ENCODE measurements at regions not wholly inside any gene's neighbourhood (a gene's known extent, or its start where the extent isn't known, plus 50 kb on each side); places are given as distances from the start of the nearest gene placed in this dataset.

DNA sequence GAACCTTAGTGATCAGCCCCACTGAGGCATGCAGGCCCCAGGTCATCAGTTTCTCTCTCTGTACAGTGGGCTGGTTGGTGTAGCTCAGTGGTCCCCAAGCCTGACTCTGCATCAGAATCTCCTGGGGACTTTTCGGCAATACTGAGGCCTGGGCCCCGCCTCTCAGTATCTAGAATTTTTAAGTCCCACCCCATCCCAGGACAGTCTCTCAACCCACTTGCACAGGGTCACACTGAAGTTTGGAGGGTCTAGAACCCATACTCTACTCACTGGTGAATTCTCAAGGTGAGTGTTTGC lies 216.4 kb downstream of the MATN1 start:
- H3K27me3 ChIP-seq (replicated peaks), result no peaks in the 10 kb centered on the region
- no peak overlapping the region for H3K27ac ChIP-seq
- in situ Hi-C loops (cut with HindIII; ENCODE audit: low pct_ligation_motif_present, low sequenced_read_pairs), result no loop called here
- no peak for DNase-seq
- TF ChIP-seq, protein P1, sequence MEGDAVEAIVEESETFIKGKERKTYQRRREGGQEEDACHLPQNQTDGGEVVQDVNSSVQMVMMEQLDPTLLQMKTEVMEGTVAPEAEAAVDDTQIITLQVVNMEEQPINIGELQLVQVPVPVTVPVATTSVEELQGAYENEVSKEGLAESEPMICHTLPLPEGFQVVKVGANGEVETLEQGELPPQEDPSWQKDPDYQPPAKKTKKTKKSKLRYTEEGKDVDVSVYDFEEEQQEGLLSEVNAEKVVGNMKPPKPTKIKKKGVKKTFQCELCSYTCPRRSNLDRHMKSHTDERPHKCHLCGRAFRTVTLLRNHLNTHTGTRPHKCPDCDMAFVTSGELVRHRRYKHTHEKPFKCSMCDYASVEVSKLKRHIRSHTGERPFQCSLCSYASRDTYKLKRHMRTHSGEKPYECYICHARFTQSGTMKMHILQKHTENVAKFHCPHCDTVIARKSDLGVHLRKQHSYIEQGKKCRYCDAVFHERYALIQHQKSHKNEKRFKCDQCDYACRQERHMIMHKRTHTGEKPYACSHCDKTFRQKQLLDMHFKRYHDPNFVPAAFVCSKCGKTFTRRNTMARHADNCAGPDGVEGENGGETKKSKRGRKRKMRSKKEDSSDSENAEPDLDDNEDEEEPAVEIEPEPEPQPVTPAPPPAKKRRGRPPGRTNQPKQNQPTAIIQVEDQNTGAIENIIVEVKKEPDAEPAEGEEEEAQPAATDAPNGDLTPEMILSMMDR (IDR thresholded peaks at IDR 0.05; ENCODE audit: low read depth, low read length, missing control alignments), result no peak
- no peak overlapping the region for H3K4me3 ChIP-seq (ENCODE audit: low read depth, low read length)
- H3K36me3 ChIP-seq (replicated peaks), result no peaks in the 10 kb centered on the region

DNA sequence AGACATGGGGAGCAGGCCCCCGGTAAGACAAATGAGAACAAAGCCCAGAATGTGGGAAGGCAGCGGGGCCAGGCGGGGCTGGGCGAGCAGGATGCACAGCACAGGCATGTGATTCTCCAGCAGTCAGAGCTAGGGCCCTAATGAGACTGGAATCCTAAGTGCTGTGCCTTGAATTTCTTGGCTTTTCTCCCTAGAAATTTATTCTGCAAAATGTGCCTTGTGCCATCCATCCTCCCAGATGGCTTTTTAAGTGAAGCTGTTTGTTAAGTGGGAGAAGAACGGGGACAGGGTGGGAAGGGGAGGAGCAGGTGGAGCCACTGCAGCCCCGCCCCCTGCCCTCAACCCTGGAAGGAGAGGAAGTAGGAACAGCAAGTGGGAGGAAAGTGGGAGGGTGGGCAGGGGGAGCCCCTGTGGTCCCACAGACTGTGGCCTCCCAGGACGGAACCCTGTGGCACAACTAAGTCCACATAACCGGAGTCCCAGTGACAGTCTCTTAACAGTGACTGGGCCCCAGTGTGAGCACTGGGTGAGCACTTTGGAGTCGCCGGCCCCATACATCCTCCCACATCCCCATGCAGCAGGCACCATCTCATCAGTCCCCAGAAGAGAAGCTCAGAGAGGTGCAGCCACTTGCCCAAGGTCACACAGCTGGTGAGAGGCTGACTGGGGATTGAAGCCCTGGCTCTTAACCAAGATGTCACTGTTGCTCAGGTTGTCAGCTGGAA lies 216.9 kb downstream of the MATN1 start:
- in situ Hi-C loops (cut with HindIII; ENCODE audit: low pct_ligation_motif_present, low sequenced_read_pairs), result no loop called here
- no peaks in the 10 kb centered on the region for H3K27me3 ChIP-seq (replicated peaks)

DNA sequence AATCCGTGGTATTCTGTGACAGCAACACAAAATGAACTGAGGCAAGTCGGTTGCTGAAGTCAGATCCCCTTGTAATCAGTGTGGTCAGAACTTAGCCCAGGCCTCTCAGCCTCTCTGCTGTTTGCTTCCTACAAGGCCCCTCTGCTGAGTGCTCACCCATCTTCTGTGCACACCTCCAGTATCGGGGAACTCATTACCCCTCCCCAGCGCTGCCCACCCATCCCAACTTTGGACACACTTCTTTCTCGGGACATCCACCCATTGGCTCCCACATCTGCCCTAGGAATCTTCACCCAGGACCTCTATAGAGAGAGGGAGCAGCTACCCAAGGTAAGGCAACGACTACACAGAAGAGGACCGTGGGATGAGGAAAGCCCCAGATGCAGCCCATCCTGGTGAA lies 217.5 kb downstream of the MATN1 start:
- H3K36me3 ChIP-seq (replicated peaks), result no peaks in the 10 kb centered on the region
- in situ Hi-C loops (cut with HindIII; ENCODE audit: low pct_ligation_motif_present, low sequenced_read_pairs), result no loop called here
- no peak overlapping the region for H3K27ac ChIP-seq
- no peak for DNase-seq
- H3K4me3 ChIP-seq (ENCODE audit: low read depth, low read length), result no peak overlapping the region
- no peaks in the 10 kb centered on the region for H3K27me3 ChIP-seq (replicated peaks)
- TF ChIP-seq, protein P1 (IDR thresholded peaks at IDR 0.05; ENCODE audit: low read depth, low read length, missing control alignments), result no peak

More for the DNA sequence above, 216.9 kb downstream of the MATN1 start:
- Histone ChIP-seq H3K36me3 (replicated peaks) (no peaks in the 10 kb centered on the region), H3K4me3 (ENCODE audit: low read depth, low read length) (no peak overlapping the region), H3K27ac (no peak overlapping the region)
- TF ChIP-seq, protein P1 (IDR thresholded peaks at IDR 0.05; ENCODE audit: low read depth, low read length, missing control alignments), result no peak
- no peak for DNase-seq

DNA sequence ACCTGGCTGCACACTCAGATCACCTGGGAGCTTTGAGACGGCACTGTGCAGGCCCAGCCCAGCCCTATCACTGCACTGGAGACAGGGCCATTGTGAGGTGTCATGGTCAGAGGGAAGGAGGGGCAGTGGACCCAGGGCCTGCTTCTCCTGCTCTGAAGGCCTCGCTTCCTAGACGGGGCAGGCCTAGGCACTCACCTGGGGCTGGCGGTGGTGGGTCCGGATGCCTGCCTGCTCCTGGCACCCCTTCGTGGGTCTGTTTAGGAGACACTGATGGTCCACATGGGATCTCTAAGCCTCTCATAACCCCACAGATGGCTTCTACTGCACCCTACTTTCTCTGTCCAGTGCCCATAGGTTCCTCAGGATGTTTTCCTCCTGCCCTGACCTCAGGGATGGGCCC lies 230.9 kb downstream of the MATN1 start:
- Histone ChIP-seq H3K27ac (no peak overlapping the region), H3K27me3 (replicated peaks) (no peaks in the 10 kb centered on the region), H3K36me3 (replicated peaks) (no peaks in the 10 kb centered on the region), H3K4me3 (ENCODE audit: low read depth, low read length) (no peak overlapping the region)
- in situ Hi-C loops (cut with HindIII; ENCODE audit: low pct_ligation_motif_present, low sequenced_read_pairs), result no loop called here
- no peak for DNase-seq
- TF ChIP-seq, protein P1 (IDR thresholded peaks at IDR 0.05; ENCODE audit: low read depth, low read length, missing control alignments), result no peak

DNA sequence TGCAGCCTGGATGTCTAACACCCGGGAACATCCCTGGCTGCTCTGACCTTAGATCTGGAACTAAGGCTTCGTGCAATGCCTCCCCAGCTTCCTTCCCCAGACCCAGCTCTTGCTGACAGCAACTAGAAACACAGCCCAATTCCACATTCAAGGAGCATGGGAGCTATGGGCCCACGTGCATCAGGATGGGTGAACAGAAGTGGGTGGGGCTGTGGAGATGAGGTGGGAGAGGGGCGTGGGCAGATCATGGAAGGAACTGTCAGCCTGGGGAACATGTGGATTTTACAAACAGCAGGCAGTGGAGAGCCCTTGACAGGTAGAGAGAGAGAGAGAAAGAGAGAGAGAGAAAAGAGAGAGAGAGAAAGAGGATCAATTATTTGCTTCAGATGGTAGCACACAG lies 231.6 kb downstream of the MATN1 start:
- TF ChIP-seq, protein P1 (IDR thresholded peaks at IDR 0.05; ENCODE audit: low read depth, low read length, missing control alignments), result no peak
- Histone ChIP-seq H3K27me3 (replicated peaks) (no peaks in the 10 kb centered on the region), H3K27ac (no peak overlapping the region), H3K4me3 (ENCODE audit: low read depth, low read length) (no peak overlapping the region), H3K36me3 (replicated peaks) (no peaks in the 10 kb centered on the region)
- no peak for DNase-seq
- in situ Hi-C loops (cut with HindIII; ENCODE audit: low pct_ligation_motif_present, low sequenced_read_pairs), result no loop called here

DNA sequence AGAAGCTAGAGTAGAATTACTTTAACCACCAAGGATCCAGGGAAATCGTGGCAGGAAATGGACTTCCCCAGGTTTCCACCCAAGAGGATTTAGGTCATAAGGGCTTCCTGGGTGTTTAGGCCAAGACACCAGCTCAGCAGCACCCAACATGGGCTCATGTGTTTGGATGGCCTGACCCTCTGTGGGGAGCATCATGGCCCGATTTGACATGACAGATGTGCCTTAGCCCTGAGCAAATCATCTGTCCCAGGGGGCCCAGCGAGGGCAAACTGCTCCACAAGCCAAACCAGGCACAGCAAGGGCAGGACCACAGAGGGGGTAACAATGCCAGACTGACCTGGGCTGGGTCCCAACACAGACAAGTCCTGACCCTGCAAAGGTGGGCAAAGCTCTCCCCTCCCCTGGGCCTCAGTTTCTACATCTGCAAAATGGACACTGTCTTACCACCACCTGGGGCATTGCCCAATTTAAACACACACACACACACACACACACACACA lies 232.8 kb downstream of the MATN1 start:
- in situ Hi-C loops (cut with HindIII; ENCODE audit: low pct_ligation_motif_present, low sequenced_read_pairs), result no loop called here
- Histone ChIP-seq H3K27me3 (replicated peaks) (no peaks in the 10 kb centered on the region), H3K4me3 (ENCODE audit: low read depth, low read length) (no peak overlapping the region), H3K36me3 (replicated peaks) (no peaks in the 10 kb centered on the region), H3K27ac (no peak overlapping the region)
- DNase-seq, result no peak
- TF ChIP-seq, protein P1 (IDR thresholded peaks at IDR 0.05; ENCODE audit: low read depth, low read length, missing control alignments), result no peak
